IMR-90 (cell line): ENCODE measurements at regions not wholly inside any gene's neighbourhood (a gene's known extent, or its start where the extent isn't known, plus 50 kb on each side); places are given as distances from the start of the nearest gene placed in this dataset.

Experiments
- ATAC-seq: fragments of 200-7000 bp; cut with Tn5 transposase; 2 replicates; pipeline ENCODE4 v1.9.1; 2020; ENCODE audit warnings: low read depth, mild to moderate bottlenecking, moderate library complexity
- BruUV-seq: library from RNA; stranded (reverse); fragments of 400-500 nt; replicated peaks from 2 replicates; lab custom pipeline; 2021; lab: Mats Ljungman, UMichigan
- CTCF ChIA-PET: fragments of 300-600 bp; formaldehyde crosslinking; extraction: SDS; loops from one replicate; lab custom pipeline; 2021; ENCODE audit warnings: antibody characterized with exemption; lab: Yijun Ruan, JAX
- POLR2A ChIA-PET: fragments of 300-600 bp; sonication (Branson Sonifier 250); formaldehyde crosslinking; loops from one replicate; lab custom pipeline; 2022; ENCODE audit warnings: antibody characterized with exemption; ENCODE audit not compliant: unreplicated experiment; lab: Charles Lee
- DNase-seq: peaks from one replicate; pipeline ENCODE4 v3.0.0; 2013
- H2AFZ ChIP-seq: replicated peaks from 2 replicates; pipeline ENCODE3; 2013; ENCODE audit warnings: low read length, mild to moderate bottlenecking; ENCODE audit not compliant: poor library complexity
- H2AK5ac ChIP-seq: 2 replicates; pipeline ENCODE4 v1.6.1; 2013; ENCODE audit warnings: low read depth, low read length, inconsistent platforms
- H2AK9ac ChIP-seq: replicated peaks from 2 replicates; pipeline ENCODE3; 2013; ENCODE audit warnings: mild to moderate bottlenecking, low read depth, low read length, moderate library complexity; ENCODE audit not compliant: poor library complexity
- H2BK120ac ChIP-seq: 2 replicates; pipeline ENCODE4 v1.6.1; 2013; ENCODE audit warnings: low read depth, low read length, inconsistent platforms
- H2BK15ac ChIP-seq: 3 replicates; pipeline ENCODE4 v1.6.1; 2013; ENCODE audit warnings: low read depth, low read length, inconsistent platforms
- H2BK20ac ChIP-seq: 2 replicates; pipeline ENCODE4 v1.6.1; 2013; ENCODE audit warnings: low read depth, mild to moderate bottlenecking, inconsistent platforms, low read length, moderate library complexity
- H2BK5ac ChIP-seq: 2 replicates; pipeline ENCODE4 v1.6.1; 2013; ENCODE audit warnings: mild to moderate bottlenecking, low read depth, low read length, inconsistent platforms; ENCODE audit not compliant: poor library complexity, severe bottlenecking
- H3K14ac ChIP-seq: replicated peaks from 2 replicates; pipeline ENCODE4 v1.6.1; 2013; ENCODE audit warnings: low read depth, low read length, inconsistent platforms
- H3K18ac ChIP-seq: 2 replicates; pipeline ENCODE4 v1.6.1; 2013; ENCODE audit warnings: low read depth, low read length, control low read depth
- H3K23ac ChIP-seq: 2 replicates; pipeline ENCODE4 v1.6.1; 2013; ENCODE audit warnings: low read depth, low read length, inconsistent platforms
- H3K27ac ChIP-seq: 2 replicates; pipeline ENCODE4 v1.5.1; 2013; ENCODE audit warnings: mild to moderate bottlenecking, control low read depth, low read length; ENCODE audit not compliant: insufficient read depth
- H3K27me3 ChIP-seq: 2 replicates; pipeline ENCODE4 v1.6.1; 2013; ENCODE audit warnings: low read length; ENCODE audit not compliant: control insufficient read depth, insufficient read depth
- H3K36me3 ChIP-seq: 2 replicates; pipeline ENCODE4 v1.6.1; 2013; ENCODE audit warnings: low read length, mixed read lengths; ENCODE audit not compliant: control insufficient read depth, insufficient read depth
- H3K4ac ChIP-seq: 2 replicates; pipeline ENCODE4 v1.6.1; 2013; ENCODE audit warnings: low read depth, low read length, inconsistent platforms
- H3K4me1 ChIP-seq: 2 replicates; pipeline ENCODE4 v1.6.1; 2013; ENCODE audit warnings: low read length, mixed read lengths; ENCODE audit not compliant: control insufficient read depth, insufficient read depth
- H3K4me2 ChIP-seq: 2 replicates; pipeline ENCODE4 v1.6.1; 2013; ENCODE audit warnings: low read depth, mild to moderate bottlenecking, control low read depth, low read length, moderate library complexity
- H3K4me3 ChIP-seq: 2 replicates; pipeline ENCODE4 v1.5.1; 2013; ENCODE audit warnings: low read depth, mild to moderate bottlenecking, control low read depth, low read length, moderate library complexity; ENCODE audit not compliant: insufficient read depth
- H3K56ac ChIP-seq: 2 replicates; pipeline ENCODE4 v1.6.1; 2013; ENCODE audit warnings: low read length, inconsistent platforms; ENCODE audit not compliant: insufficient read depth; ENCODE audit errors: extremely low read depth
- H3K79me1 ChIP-seq, 2 experiments: 2 replicates each; pipeline ENCODE4 v1.6.1; 2013; ENCODE audit warnings: low read length in 2 of 2, inconsistent platforms in 1 of 2, low read depth in 1 of 2
- H3K9ac ChIP-seq: 2 replicates; pipeline ENCODE4 v1.6.1; 2013; ENCODE audit warnings: low read depth, low read length, control low read depth
- H3K9me1 ChIP-seq: 2 replicates; pipeline ENCODE4 v1.6.1; 2013; ENCODE audit warnings: low read length, inconsistent platforms; ENCODE audit not compliant: insufficient read depth
- H3K9me3 ChIP-seq: 2 replicates; pipeline ENCODE4 v1.6.1; 2013; ENCODE audit warnings: low read length; ENCODE audit not compliant: control insufficient read depth, insufficient read depth
- H4K20me1 ChIP-seq: 2 replicates; pipeline ENCODE4 v1.6.1; 2013; ENCODE audit warnings: low read length, inconsistent platforms; ENCODE audit not compliant: insufficient read depth
- H4K5ac ChIP-seq: 2 replicates; pipeline ENCODE4 v1.6.1; 2013; ENCODE audit warnings: mild to moderate bottlenecking, low read depth, low read length, control low read depth
- H4K8ac ChIP-seq, 2 experiments: 2 replicates each; pipeline ENCODE4 v1.6.1; 2013; ENCODE audit warnings: low read depth in 2 of 2, low read length in 2 of 2, control low read depth in 1 of 2, inconsistent platforms in 1 of 2
- H4K91ac ChIP-seq: 2 replicates; pipeline ENCODE4 v1.6.1; 2013; ENCODE audit warnings: low read depth, low read length, inconsistent platforms; ENCODE audit not compliant: insufficient read depth
- BHLHE40 ChIP-seq: fragments of 150-350 bp; IDR thresholded peaks from 2 replicates; pipeline ENCODE4 v1.6.1; 2016; ENCODE audit warnings: mild to moderate bottlenecking, low read depth, low read length
- CEBPB ChIP-seq: IDR thresholded peaks from 2 replicates; pipeline ENCODE4 v1.6.1; 2012; ENCODE audit warnings: low read depth, low read length, improper control_type of control experiment
- CHD1 ChIP-seq: IDR thresholded peaks from 2 replicates; pipeline ENCODE4 v1.6.1; 2012; ENCODE audit warnings: low read depth, low read length, improper control_type of control experiment
- CTCF ChIP-seq: conservative IDR thresholded peaks from 2 replicates; pipeline ENCODE4 v1.5.1; 2012; ENCODE audit warnings: mild to moderate bottlenecking, low read depth, low read length, improper control_type of control experiment
- ELK1 ChIP-seq: fragments of 150-350 bp; IDR thresholded peaks from 2 replicates; pipeline ENCODE4 v1.6.1; 2016; ENCODE audit warnings: low read depth, mild to moderate bottlenecking, low read length, moderate library complexity, borderline replicate concordance
- FOS ChIP-seq: fragments of 150-350 bp; IDR thresholded peaks from 2 replicates; pipeline ENCODE4 v1.6.1; 2016; ENCODE audit warnings: low read depth, low read length
- MAFK ChIP-seq: IDR thresholded peaks from 2 replicates; pipeline ENCODE4 v1.6.1; 2012; ENCODE audit warnings: low read depth, low read length, improper control_type of control experiment
- MAZ ChIP-seq: IDR thresholded peaks from 2 replicates; pipeline ENCODE4 v1.6.1; 2012; ENCODE audit warnings: low read depth, mild to moderate bottlenecking, low read length, improper control_type of control experiment, moderate library complexity, borderline replicate concordance
- MXI1 ChIP-seq: IDR thresholded peaks from 2 replicates; pipeline ENCODE4 v1.6.1; 2012; ENCODE audit warnings: low read depth, mild to moderate bottlenecking, low read length, moderate library complexity, borderline replicate concordance
- NFE2L2 ChIP-seq: fragments of 150-350 bp; IDR thresholded peaks from 2 replicates; pipeline ENCODE4 v1.6.1; 2016; ENCODE audit warnings: low read depth, mild to moderate bottlenecking, low read length
- POLR2A ChIP-seq: IDR thresholded peaks from 2 replicates; pipeline ENCODE4 v1.6.1; 2012; ENCODE audit warnings: mild to moderate bottlenecking, low read depth, low read length
- RAD21 ChIP-seq: IDR thresholded peaks from 2 replicates; pipeline ENCODE4 v1.6.1; 2012; ENCODE audit warnings: low read length, improper control_type of control experiment
- RCOR1 ChIP-seq: IDR thresholded peaks from 2 replicates; pipeline ENCODE4 v1.6.1; 2012; ENCODE audit warnings: mild to moderate bottlenecking, low read length, improper control_type of control experiment; ENCODE audit not compliant: insufficient replicate concordance
- RFX5 ChIP-seq: IDR thresholded peaks from 2 replicates; pipeline ENCODE4 v1.8.0; 2012; ENCODE audit warnings: low read depth, mild to moderate bottlenecking, low read length, moderate library complexity
- SMC3 ChIP-seq: fragments of 150-350 bp; IDR thresholded peaks from 2 replicates; pipeline ENCODE4 v1.6.1; 2016; ENCODE audit warnings: low read depth, mild to moderate bottlenecking, antibody characterized with exemption, low read length, moderate library complexity
- USF2 ChIP-seq: fragments of 150-350 bp; IDR thresholded peaks from 2 replicates; pipeline ENCODE4 v1.6.1; 2017; ENCODE audit warnings: mild to moderate bottlenecking, antibody characterized with exemption, low read length, low read depth
- WGBS, 2 experiments: methylation state at CpG; one replicate each; pipeline versions ENCODE4 v1.1.5 to v1.1.7; 2013; ENCODE audit warnings: missing lambda C conversion rate in 2 of 2; ENCODE audit not compliant: insufficient read length in 1 of 2; ENCODE audit errors: extremely low coverage in 2 of 2; 5-methylcytosine and 5-hydroxymethylcytosine counted together
- dilution Hi-C: fragments of 300-500 bp; cut with HindIII; formaldehyde crosslinking; loops from one replicate; pipeline ENCODE4 v1.14.3; 2018; ENCODE audit warnings: low sequenced_read_pairs; ENCODE audit not compliant: unreplicated experiment
- in situ Hi-C: fragments of 300-500 bp; cut with MboI; formaldehyde crosslinking; loops from 3 replicates; pipeline ENCODE4 v1.14.3; 2019; ENCODE audit warnings: low sequenced_read_pairs, inconsistent platforms, mixed read lengths
- intact Hi-C: fragments of 100-400 bp; cut with micrococcal nuclease; formaldehyde crosslinking; loops from 2 replicates; pipeline ENCODE4 v1.10.0; 2022

- Histone ChIP-seq H3K9me3 (no peaks in the 10 kb centered on the region; the same call in 1 of the 2 replicates), H4K8ac (no peak overlapping the region), H3K27ac (no peak overlapping the region), H3K9me1 (no peaks in the 10 kb centered on the region), H4K20me1 (no peaks in the 10 kb centered on the region), H2BK15ac (no peak overlapping the region), H3K4ac (no peak overlapping the region), H3K18ac (no peak overlapping the region), H2AK9ac (no peak overlapping the region), H3K79me1 (no peaks in the 10 kb centered on the region), H3K36me3 (no peaks in the 10 kb centered on the region), H4K91ac (no peak overlapping the region), H2BK20ac (no peak overlapping the region), H3K23ac (no peak overlapping the region), H3K4me1 (no peaks in the 10 kb centered on the region), H2AFZ (no peak overlapping the region), H2AK5ac (no peak overlapping the region), H2BK120ac (no peak overlapping the region), H3K4me3 (no peak overlapping the region), H3K14ac (no peak overlapping the region), H3K9ac (no peak overlapping the region), H3K27me3 (peaks cover 2% of the 10 kb centered on the region; the same call in 1 of the 2 replicates), H3K4me2 (no peak overlapping the region), H2BK5ac (no peak overlapping the region), H4K5ac (no peak overlapping the region), H3K56ac (no peak overlapping the region)
- no CpG with 5 or more reads among the region's 4 CpGs for WGBS, 2 experiments
- in situ Hi-C loops = no loop called here
- POLR2A ChIA-PET = no interaction called here
- dilution Hi-C loops = no loop called here
- CTCF ChIA-PET = no interaction called here
- ATAC-seq (no peak), DNase-seq (no peak)
- BruUV-seq = no TSS peak
- TF ChIP-seq SMC3 (no peak), BHLHE40 (no peak), MXI1 (no peak), MAZ (no peak), CEBPB (no peak), USF2 (no peak), RAD21 (no peak), POLR2A (no peak), RFX5 (no peak), NFE2L2 (no peak), FOS (no peak), MAFK (no peak), RCOR1 (no peak), ELK1 (no peak), CHD1 (no peak), CTCF (no peak)
- intact Hi-C loops = no loop called here
Measured at GRCh38 chr15:95319242-95319641, 1011.3 kb upstream of the NR2F2 start.
